NB4 (cell line): ENCODE measurements at regions not wholly inside any gene's neighbourhood (a gene's known extent, or its start where the extent isn't known, plus 50 kb on each side); places are given as distances from the start of the nearest gene placed in this dataset.

ENCODE experiments used
- MYC ChIP-seq: IDR thresholded peaks from 2 replicates; pipeline ENCODE4 v1.6.1; 2011; ENCODE audit warnings: low read depth, low read length
- POLR2A ChIP-seq: IDR thresholded peaks from 2 replicates; pipeline ENCODE4 v1.6.1; 2011; ENCODE audit warnings: mild to moderate bottlenecking; ENCODE audit not compliant: insufficient read length; ENCODE audit errors: extremely low read depth
- TF ChIP-seq, protein P1 (sequence below): IDR thresholded peaks from one replicate; pipeline ENCODE4 v1.5.1; 2012; ENCODE audit warnings: low read depth, low read length
- TF ChIP-seq, protein P2 (sequence below): IDR thresholded peaks from 2 replicates; pipeline ENCODE4 v1.6.1; 2011; ENCODE audit warnings: low read depth, low read length

DNA sequence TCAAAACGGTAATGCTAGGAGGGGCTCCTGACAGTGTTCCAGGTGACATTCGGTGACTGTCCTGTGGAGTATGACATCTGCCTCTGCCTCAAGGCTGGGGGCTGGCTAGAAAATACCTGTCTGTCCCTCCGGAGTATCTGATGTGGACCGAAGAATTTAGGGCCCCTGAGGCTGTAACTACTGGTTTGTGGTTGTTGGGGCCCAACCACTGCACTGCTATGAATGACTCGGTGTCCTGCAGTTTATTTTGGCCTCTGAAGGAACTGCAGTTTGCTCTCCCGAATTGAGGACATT, 198.9 kb upstream of the CAND1 start:
- TF ChIP-seq, protein P1, sequence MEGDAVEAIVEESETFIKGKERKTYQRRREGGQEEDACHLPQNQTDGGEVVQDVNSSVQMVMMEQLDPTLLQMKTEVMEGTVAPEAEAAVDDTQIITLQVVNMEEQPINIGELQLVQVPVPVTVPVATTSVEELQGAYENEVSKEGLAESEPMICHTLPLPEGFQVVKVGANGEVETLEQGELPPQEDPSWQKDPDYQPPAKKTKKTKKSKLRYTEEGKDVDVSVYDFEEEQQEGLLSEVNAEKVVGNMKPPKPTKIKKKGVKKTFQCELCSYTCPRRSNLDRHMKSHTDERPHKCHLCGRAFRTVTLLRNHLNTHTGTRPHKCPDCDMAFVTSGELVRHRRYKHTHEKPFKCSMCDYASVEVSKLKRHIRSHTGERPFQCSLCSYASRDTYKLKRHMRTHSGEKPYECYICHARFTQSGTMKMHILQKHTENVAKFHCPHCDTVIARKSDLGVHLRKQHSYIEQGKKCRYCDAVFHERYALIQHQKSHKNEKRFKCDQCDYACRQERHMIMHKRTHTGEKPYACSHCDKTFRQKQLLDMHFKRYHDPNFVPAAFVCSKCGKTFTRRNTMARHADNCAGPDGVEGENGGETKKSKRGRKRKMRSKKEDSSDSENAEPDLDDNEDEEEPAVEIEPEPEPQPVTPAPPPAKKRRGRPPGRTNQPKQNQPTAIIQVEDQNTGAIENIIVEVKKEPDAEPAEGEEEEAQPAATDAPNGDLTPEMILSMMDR, result no peak
- TF ChIP-seq POLR2A (no peak), MYC (no peak)
- TF ChIP-seq, protein P2, sequence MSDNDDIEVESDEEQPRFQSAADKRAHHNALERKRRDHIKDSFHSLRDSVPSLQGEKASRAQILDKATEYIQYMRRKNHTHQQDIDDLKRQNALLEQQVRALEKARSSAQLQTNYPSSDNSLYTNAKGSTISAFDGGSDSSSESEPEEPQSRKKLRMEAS, result no peak
